Kidney (tissue), 13 donors: ENCODE measurements at regions not wholly inside any gene's neighbourhood (a gene's known extent, or its start where the extent isn't known, plus 50 kb on each side); places are given as distances from the start of the nearest gene placed in this dataset.

Experiments used
- DNase-seq, 5 donors: peaks; one replicate each; pipeline ENCODE4 v3.0.0-alpha.2; 2013 to 2020
- FAIRE-seq: peaks from 2 replicates; lab custom pipeline; 2012; peaks lifted over from hg19 to GRCh38; lab: Jason Lieb, UNC
- H3K27ac ChIP-seq, 2 donors: one replicate each; pipeline ENCODE4 v1.7.0; 2013; ENCODE audit warnings: low read depth in 2 of 2, low read length in 2 of 2, inconsistent platforms in 1 of 2
- H3K27me3 ChIP-seq: one replicate; pipeline ENCODE4 v1.7.1; 2013; ENCODE audit warnings: low read length, inconsistent platforms; ENCODE audit not compliant: control insufficient read depth, insufficient read depth
- H3K36me3 ChIP-seq, 3 donors: one replicate each; pipeline versions ENCODE4 v1.7.0 to v1.7.1; 2013; ENCODE audit warnings: low read length in 3 of 3, control low read depth in 1 of 3, inconsistent platforms in 1 of 3; ENCODE audit not compliant: insufficient read depth in 3 of 3, control insufficient read depth in 2 of 3
- H3K4me1 ChIP-seq, 3 donors: one replicate each; pipeline versions ENCODE4 v1.7.0 to v1.7.1; 2013; ENCODE audit warnings: low read length in 3 of 3, inconsistent platforms in 1 of 3, low read depth in 1 of 3; ENCODE audit not compliant: control insufficient read depth in 2 of 3, insufficient read depth in 2 of 3
- H3K4me3 ChIP-seq, 3 donors: one replicate each; pipeline versions ENCODE4 v1.7.0 to v1.8.1; 2013; ENCODE audit warnings: low read length in 3 of 3, control low read depth in 1 of 3, inconsistent platforms in 1 of 3
- H3K9ac ChIP-seq, 3 donors: one replicate each; pipeline versions ENCODE4 v1.7.0 to v1.7.1; 2013; ENCODE audit warnings: low read length in 3 of 3, control low read depth in 1 of 3, inconsistent platforms in 1 of 3
- H3K9me3 ChIP-seq, 3 donors: one replicate each; pipeline versions ENCODE4 v1.7.0 to v1.7.1; 2013; ENCODE audit warnings: low read length in 3 of 3, control low read depth in 1 of 3, inconsistent platforms in 1 of 3; ENCODE audit not compliant: control insufficient read depth in 2 of 3, insufficient read depth in 1 of 3
- intact Hi-C: fragments of 100-400 bp; cut with DNase I; formaldehyde crosslinking; loops from one replicate; pipeline ENCODE4 v1.11.1; 2022
- TF ChIP-seq, protein P1 (sequence below): IDR thresholded peaks from 3 replicates; pipeline ENCODE4 v1.5.1; 2012; ENCODE audit warnings: mild to moderate bottlenecking, moderate library complexity, borderline replicate concordance; ENCODE audit not compliant: insufficient read depth; ENCODE audit errors: extremely low read depth
- donor health status: control.
- donor health status: control.
- donor health status: control.
- donor health status: control.
- donor health status: control.
- donor health status: DM: yes; HTN: yes; CAD: no.
- donor health status: Normal renal cell carcinoma (clear cell type).

DNA sequence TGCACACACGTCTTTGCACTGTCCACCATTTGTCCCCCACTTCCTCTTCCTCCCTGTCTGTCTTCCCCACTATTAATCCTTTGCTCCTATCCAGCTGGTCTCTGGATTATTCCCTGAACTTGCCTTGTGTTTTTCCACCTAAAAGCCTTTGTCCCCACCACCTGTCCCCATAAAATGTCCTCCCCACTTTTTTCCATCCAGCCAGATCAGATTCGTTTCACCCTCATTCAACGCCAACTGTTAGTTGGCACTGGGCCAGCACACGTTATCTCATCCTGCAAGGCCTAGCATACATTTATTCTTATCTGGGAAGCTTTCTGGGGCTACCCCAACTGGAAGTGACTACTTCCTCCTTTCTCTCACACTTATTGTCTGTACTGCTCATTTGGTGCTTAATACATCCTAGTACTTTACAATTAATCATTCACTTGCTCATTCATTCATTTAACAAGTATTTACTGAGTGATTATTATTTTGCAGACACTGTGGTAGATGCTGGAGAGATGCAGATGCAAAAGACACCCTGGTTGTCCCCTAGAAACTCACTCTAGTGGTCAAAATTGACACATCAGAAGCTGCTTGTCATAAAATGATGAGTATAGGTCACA lies 96.2 kb downstream of the RASSF10 start:
- TF ChIP-seq, protein P1, sequence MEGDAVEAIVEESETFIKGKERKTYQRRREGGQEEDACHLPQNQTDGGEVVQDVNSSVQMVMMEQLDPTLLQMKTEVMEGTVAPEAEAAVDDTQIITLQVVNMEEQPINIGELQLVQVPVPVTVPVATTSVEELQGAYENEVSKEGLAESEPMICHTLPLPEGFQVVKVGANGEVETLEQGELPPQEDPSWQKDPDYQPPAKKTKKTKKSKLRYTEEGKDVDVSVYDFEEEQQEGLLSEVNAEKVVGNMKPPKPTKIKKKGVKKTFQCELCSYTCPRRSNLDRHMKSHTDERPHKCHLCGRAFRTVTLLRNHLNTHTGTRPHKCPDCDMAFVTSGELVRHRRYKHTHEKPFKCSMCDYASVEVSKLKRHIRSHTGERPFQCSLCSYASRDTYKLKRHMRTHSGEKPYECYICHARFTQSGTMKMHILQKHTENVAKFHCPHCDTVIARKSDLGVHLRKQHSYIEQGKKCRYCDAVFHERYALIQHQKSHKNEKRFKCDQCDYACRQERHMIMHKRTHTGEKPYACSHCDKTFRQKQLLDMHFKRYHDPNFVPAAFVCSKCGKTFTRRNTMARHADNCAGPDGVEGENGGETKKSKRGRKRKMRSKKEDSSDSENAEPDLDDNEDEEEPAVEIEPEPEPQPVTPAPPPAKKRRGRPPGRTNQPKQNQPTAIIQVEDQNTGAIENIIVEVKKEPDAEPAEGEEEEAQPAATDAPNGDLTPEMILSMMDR, result no peak
- DNase-seq (peak in 1 of 5 donors; percentile 27), FAIRE-seq (no peak)
- Histone ChIP-seq H3K27ac (no peak overlapping the region), H3K9me3 (no peaks in the 10 kb centered on the region), H3K36me3 (no peaks in the 10 kb centered on the region), H3K9ac (no peak overlapping the region), H3K4me3 (no peak overlapping the region), H3K27me3 (no peaks in the 10 kb centered on the region), H3K4me1 (peaks cover 0 to 3% (median 0%) of the 10 kb centered on the region in 3 donors)
- intact Hi-C loops, result no loop called here

DNA sequence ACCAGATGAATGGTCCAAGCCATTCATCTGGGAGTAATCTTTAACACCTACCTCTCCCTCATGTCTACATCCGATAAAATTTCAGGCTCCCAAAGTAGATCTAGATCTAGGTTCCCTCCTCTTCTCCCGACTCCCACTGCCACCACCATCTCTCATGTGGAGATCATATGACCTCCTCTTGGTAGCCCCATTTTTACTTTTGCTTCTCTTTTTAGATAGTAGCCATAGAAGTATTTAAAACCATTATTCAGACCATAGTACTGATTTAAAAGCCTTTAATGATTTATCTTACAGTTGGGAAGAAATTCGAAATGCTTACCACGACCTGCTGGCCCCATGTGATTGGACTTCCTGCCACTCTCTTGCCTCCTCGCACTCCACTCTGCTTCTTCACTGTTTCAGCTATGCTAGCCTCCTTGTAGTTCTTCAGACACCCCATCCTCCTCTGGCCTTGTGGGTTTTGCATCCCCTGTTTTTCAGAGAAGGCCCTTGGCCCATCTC lies 98.5 kb downstream of the RASSF10 start:
- intact Hi-C loops, result no loop called here
- peaks cover 0 to 3% (median 0%) of the 10 kb centered on the region in 3 donors for H3K4me1 ChIP-seq

DNA sequence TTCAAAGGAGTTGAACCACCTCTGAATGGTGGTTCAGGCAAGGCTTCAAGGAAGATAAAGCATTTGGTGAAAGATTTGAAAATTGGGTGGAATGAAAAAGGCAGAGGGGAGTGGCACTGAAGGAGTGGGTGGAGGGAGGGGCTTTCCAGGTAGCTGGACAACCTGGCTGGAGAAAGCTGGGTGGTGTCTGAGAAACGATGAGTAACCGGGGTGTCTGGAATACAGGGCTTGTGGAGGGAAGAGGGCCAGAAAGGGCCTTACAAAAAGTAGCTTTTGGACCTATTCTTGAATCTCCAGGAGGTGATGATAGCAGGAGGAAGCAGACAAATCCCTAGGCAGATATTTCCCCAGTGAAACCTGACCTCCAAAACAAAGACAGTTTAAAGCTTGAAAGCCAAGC lies 99.3 kb downstream of the RASSF10 start:
- intact Hi-C loops, result no loop called here
- Histone ChIP-seq H3K27ac (no peak overlapping the region), H3K9ac (no peak overlapping the region), H3K9me3 (no peaks in the 10 kb centered on the region), H3K4me1 (peaks cover 0 to 3% (median 0%) of the 10 kb centered on the region in 3 donors), H3K27me3 (no peaks in the 10 kb centered on the region), H3K4me3 (no peak overlapping the region), H3K36me3 (no peaks in the 10 kb centered on the region)
- FAIRE-seq (no peak), DNase-seq (no peak)
- TF ChIP-seq, protein P1, result no peak

More for the DNA sequence above, 98.5 kb downstream of the RASSF10 start:
- H3K4me3 ChIP-seq, result no peak overlapping the region
- H3K9me3 ChIP-seq, result no peaks in the 10 kb centered on the region
- no peak overlapping the region for H3K9ac ChIP-seq
- TF ChIP-seq, protein P1, result no peak
- no peaks in the 10 kb centered on the region for H3K36me3 ChIP-seq
- DNase-seq, result no peak
- H3K27me3 ChIP-seq, result no peaks in the 10 kb centered on the region
- no peak for FAIRE-seq
- H3K27ac ChIP-seq, result no peak overlapping the region

DNA sequence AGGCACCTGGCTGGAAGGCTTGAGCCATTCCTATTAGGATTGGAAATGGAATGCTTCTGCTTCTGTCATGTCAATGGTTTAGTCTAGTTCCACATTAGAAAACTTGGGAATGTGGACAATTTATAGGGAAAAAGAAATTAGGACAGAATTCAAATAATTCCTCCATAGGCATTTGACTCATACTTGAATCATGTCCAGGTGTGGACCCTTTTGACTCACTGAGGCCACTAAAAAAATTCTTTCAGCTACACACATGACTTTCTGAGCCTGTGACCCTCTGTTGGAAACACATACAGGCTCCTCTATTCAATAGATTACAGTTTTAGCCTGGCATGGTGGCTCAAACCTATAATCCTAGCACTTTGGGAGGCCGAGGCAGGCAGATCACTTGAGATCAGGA lies 100.5 kb downstream of the RASSF10 start:
- Histone ChIP-seq H3K9me3 (no peaks in the 10 kb centered on the region), H3K27ac (no peak overlapping the region), H3K4me3 (no peak overlapping the region), H3K9ac (no peak overlapping the region), H3K27me3 (no peaks in the 10 kb centered on the region), H3K4me1 (peaks cover 0 to 3% (median under 1%) of the 10 kb centered on the region in 3 donors), H3K36me3 (no peaks in the 10 kb centered on the region)
- TF ChIP-seq, protein P1, result no peak
- no peak for FAIRE-seq
- intact Hi-C loops, result no loop called here
- DNase-seq, result no peak
